HCT116 (cell line): ENCODE measurements at regions not wholly inside any gene's neighbourhood (a gene's known extent, or its start where the extent isn't known, plus 50 kb on each side); places are given as distances from the start of the nearest gene placed in this dataset.

Source experiments
- ATAC-seq: fragments of 200-7000 bp; cut with Tn5 transposase; 2 replicates; pipeline ENCODE4 v1.9.1; 2020; ENCODE audit warnings: mild to moderate bottlenecking, moderate library complexity
- BruUV-seq: library from RNA; stranded (reverse); fragments of 400-500 nt; replicated peaks from 2 replicates; lab custom pipeline; 2021; lab: Mats Ljungman, UMichigan
- CTCF ChIA-PET: fragments of 300-600 bp; sonication (Branson Sonifier 250); formaldehyde crosslinking; loops from one replicate; lab custom pipeline; 2021; ENCODE audit warnings: antibody characterized with exemption; lab: Charles Lee
- POLR2A ChIA-PET: fragments of 300-600, 350-600 bp; sonication (Branson Sonifier 250); formaldehyde crosslinking; loops from one replicate; lab custom pipeline; 2021; ENCODE audit warnings: antibody characterized with exemption; lab: Charles Lee
- RAD21 ChIA-PET, 2 experiments: fragments of 300-600 bp; sonication (Branson Sonifier 250); formaldehyde crosslinking; loops; one replicate each; lab custom pipeline; 2023; ENCODE audit warnings: low total read pairs in 2 of 2; ENCODE audit not compliant: uncharacterized antibody in 2 of 2, unreplicated experiment in 2 of 2, low non-redundant PET in 1 of 2; lab: Charles Lee
- DNase-seq: peaks from one replicate; pipeline ENCODE4 v3.0.0-alpha.2; 2010; ENCODE audit warnings: low read depth, low spot score
- H2AFZ ChIP-seq: fragments of 200-600 bp; shearing (Covaris generic), sonication (generic); 2 replicates; pipeline ENCODE4 v1.6.1; 2017; ENCODE audit warnings: low read depth, mixed run types, mixed read lengths, antibody characterized with exemption, low read length; ENCODE audit not compliant: poor library complexity, severe bottlenecking
- H3K27ac ChIP-seq: 2 replicates; pipeline ENCODE4 v1.5.1; 2012; ENCODE audit warnings: low read depth, low read length
- H3K27me3 ChIP-seq: fragments of 200-600 bp; sonication (generic); 2 replicates; pipeline ENCODE4 v1.6.1; 2016; ENCODE audit warnings: mixed run types, low read length, mixed read lengths; ENCODE audit not compliant: insufficient read depth
- H3K36me3 ChIP-seq, 2 experiments: fragments of 200-500 bp in 1 of 2; fragments of 200-600 bp in 1 of 2; sonication (Bioruptor generic) in 1 of 2; sonication (generic) in 1 of 2; 2 replicates each; pipeline versions ENCODE4 v1.5.1 to v1.6.1; 2014 to 2016; ENCODE audit warnings: low read length in 2 of 2, inconsistent platforms in 1 of 2, mixed read lengths in 1 of 2, mixed run types in 1 of 2; ENCODE audit not compliant: insufficient read depth in 2 of 2, control insufficient read depth in 1 of 2
- H3K4me1 ChIP-seq, 2 experiments: fragments of 200-600 bp in 1 of 2; sonication (generic) in 1 of 2; 2 replicates each; pipeline versions ENCODE4 v1.5.1 to v1.6.1; 2012 to 2017; ENCODE audit warnings: low read length in 2 of 2, inconsistent platforms in 1 of 2, mild to moderate bottlenecking in 1 of 2, mixed read lengths in 1 of 2, mixed run types in 1 of 2, moderate library complexity in 1 of 2; ENCODE audit not compliant: insufficient read depth in 2 of 2, control insufficient read depth in 1 of 2
- H3K4me2 ChIP-seq: fragments of 200-600 bp; sonication (generic); 2 replicates; pipeline ENCODE4 v1.6.1; 2017; ENCODE audit warnings: mixed run types, low read length, mixed read lengths
- H3K4me3 ChIP-seq, 2 experiments: fragments of 200-600 bp in 1 of 2; sonication (generic) in 1 of 2; replicated peaks in 1 of 2; 2 replicates each; pipeline ENCODE4 v1.5.1; 2011 to 2016; ENCODE audit warnings: low read length in 2 of 2, control low read depth in 1 of 2, low read depth in 1 of 2, mild to moderate bottlenecking in 1 of 2, mixed read lengths in 1 of 2, mixed run types in 1 of 2
- H3K79me2 ChIP-seq: fragments of 200-600 bp; sonication (generic); 2 replicates; pipeline ENCODE4 v1.6.1; 2017; ENCODE audit warnings: mild to moderate bottlenecking, mixed run types, low read length, moderate library complexity, mixed read lengths; ENCODE audit not compliant: insufficient read depth
- H3K9ac ChIP-seq: fragments of 200-600 bp; sonication (generic); 2 replicates; pipeline ENCODE4 v1.6.1; 2016; ENCODE audit warnings: low read length, mixed read lengths
- H3K9me2 ChIP-seq: fragments of 200-600 bp; sonication (generic), shearing (Covaris generic); 2 replicates; pipeline ENCODE4 v1.6.1; 2017; ENCODE audit warnings: mixed run types, mild to moderate bottlenecking, moderate library complexity; ENCODE audit not compliant: insufficient read depth
- H3K9me3 ChIP-seq, 2 experiments: fragments of 200-500 bp in 1 of 2; fragments of 200-600 bp in 1 of 2; sonication (Bioruptor generic) in 1 of 2; sonication (generic) in 1 of 2; 2 replicates each; pipeline ENCODE4 v1.6.1; 2014 to 2017; ENCODE audit warnings: low read length in 2 of 2, mixed read lengths in 2 of 2, inconsistent platforms in 1 of 2, low read depth in 1 of 2, mild to moderate bottlenecking in 1 of 2, mixed run types in 1 of 2, moderate library complexity in 1 of 2; ENCODE audit not compliant: control insufficient read depth in 1 of 2, insufficient read depth in 1 of 2
- H4K20me1 ChIP-seq: fragments of 200-600 bp; sonication (generic), shearing (Covaris generic); 2 replicates; pipeline ENCODE4 v1.6.1; 2017; ENCODE audit warnings: mixed run types, mild to moderate bottlenecking, moderate library complexity; ENCODE audit not compliant: insufficient read depth
- CEBPB ChIP-seq: IDR thresholded peaks from 2 replicates; pipeline ENCODE4 v1.6.1; 2012; ENCODE audit warnings: low read depth
- CTCF ChIP-seq, 3 experiments: fragments of 200-600 bp in 1 of 3; sonication (generic) in 1 of 3; IDR thresholded peaks in 2 of 3; conservative IDR thresholded peaks in 1 of 3; 2 replicates each; pipeline ENCODE4 v1.5.1; 2012 to 2017; ENCODE audit warnings: low read depth in 2 of 3, low read length in 2 of 3, antibody characterized with exemption in 1 of 3, borderline replicate concordance in 1 of 3, control low read depth in 1 of 3, mild to moderate bottlenecking in 1 of 3, mixed read lengths in 1 of 3, mixed run types in 1 of 3, moderate library complexity in 1 of 3; ENCODE audit not compliant: insufficient read depth in 1 of 3
- ELF1 ChIP-seq: IDR thresholded peaks from 2 replicates; pipeline ENCODE4 v1.6.1; 2012; ENCODE audit warnings: low read depth, borderline replicate concordance
- MAX ChIP-seq: IDR thresholded peaks from 2 replicates; pipeline ENCODE4 v1.6.1; 2012
- POLR2A ChIP-seq: IDR thresholded peaks from 2 replicates; pipeline ENCODE4 v1.7.0; 2011; ENCODE audit warnings: borderline replicate concordance; ENCODE audit not compliant: insufficient read depth, insufficient read length; ENCODE audit errors: extremely low read depth
- POLR2AphosphoS5 ChIP-seq: IDR thresholded peaks from 2 replicates; pipeline ENCODE4 v1.6.1; 2011; ENCODE audit warnings: mild to moderate bottlenecking, low read depth, low read length, moderate library complexity
- YY1 ChIP-seq: IDR thresholded peaks from 2 replicates; pipeline ENCODE4 v1.6.1; 2011; ENCODE audit warnings: low read length, low read depth, moderate library complexity, mild to moderate bottlenecking; ENCODE audit not compliant: insufficient replicate concordance; ENCODE audit errors: extremely low read depth
- intact Hi-C: fragments of 100-400 bp; cut with micrococcal nuclease; formaldehyde crosslinking; loops from 2 replicates; pipeline ENCODE4 v1.10.0; 2022

- ChIA-PET RAD21 (no interaction called here), CTCF (no interaction called here)
- intact Hi-C loops: no loop called here
Observed at GRCh38 chr4:184885602-184886001, 59.8 kb upstream of the ACSL1 start.

More at GRCh38 chr4:184885602-184886001, 59.8 kb upstream of the ACSL1 start:
- Histone ChIP-seq H3K4me2 (no peak overlapping the region), H3K4me3 (no peak overlapping the region), H3K79me2 (no peaks in the 10 kb centered on the region), H3K27ac (no peak overlapping the region), H3K9ac (no peak overlapping the region), H3K9me3 (no peaks in the 10 kb centered on the region), H3K27me3 (no peaks in the 10 kb centered on the region), H4K20me1 (no peaks in the 10 kb centered on the region), H3K4me1 (no peaks in the 10 kb centered on the region), H2AFZ (no peak overlapping the region), H3K36me3 (no peaks in the 10 kb centered on the region), H3K9me2 (no peaks in the 10 kb centered on the region)
- DNase-seq (no peak), ATAC-seq (no peak)
- POLR2A ChIA-PET: no interaction called here
- no TSS peak for BruUV-seq
- TF ChIP-seq POLR2AphosphoS5: no peak
- TF ChIP-seq MAX: no peak
- TF ChIP-seq YY1: no peak
- TF ChIP-seq ELF1: no peak
- TF ChIP-seq CTCF (IDR thresholded peaks at IDR 0.05 in 2 of 3, conservative IDR thresholded peaks at IDR 0.05 in 1 of 3; ENCODE audit: borderline replicate concordance in 1 of 3, insufficient read depth in 1 of 3, low read depth in 2 of 3, low read length in 2 of 3): no peak
- no peak for TF ChIP-seq CEBPB
- TF ChIP-seq POLR2A: no peak
